Upper lobe of left lung (tissue), 6 donors: ENCODE measurements at regions not wholly inside any gene's neighbourhood (a gene's known extent, or its start where the extent isn't known, plus 50 kb on each side); places are given as distances from the start of the nearest gene placed in this dataset.

Experiments
- ATAC-seq, 2 donors: fragments of 200-7000 bp; cut with Tn5 transposase; one replicate each; pipeline ENCODE4 v1.9.1; 2022; ENCODE audit warnings: mild to moderate bottlenecking in 2 of 2, moderate library complexity in 2 of 2; ENCODE audit not compliant: low FRiP score in 2 of 2
- DNase-seq, 2 donors: peaks; one replicate each; pipeline ENCODE4 v3.0.0-alpha.2; 2019 to 2020
- H3K27ac ChIP-seq, 4 donors: fragments of 200-600 bp; sonication (generic); one replicate each; pipeline ENCODE4 v1.5.1; 2016 to 2019
- H3K27me3 ChIP-seq, 4 donors: fragments of 200-600 bp; sonication (generic); one replicate each; pipeline ENCODE4 v1.5.1; 2017 to 2019
- H3K36me3 ChIP-seq, 4 donors: fragments of 200-600 bp; sonication (generic); one replicate each; pipeline ENCODE4 v1.5.1; 2016 to 2019
- H3K4me1 ChIP-seq, 4 donors: fragments of 200-600 bp; sonication (generic); one replicate each; pipeline ENCODE4 v1.5.1; 2018 to 2019
- H3K4me3 ChIP-seq, 4 donors: fragments of 200-600 bp; sonication (generic); one replicate each; pipeline ENCODE4 v1.5.1; 2017 to 2019; ENCODE audit warnings: mild to moderate bottlenecking in 2 of 4, moderate library complexity in 1 of 4
- H3K9me3 ChIP-seq, 4 donors: fragments of 200-600 bp; sonication (generic); one replicate each; pipeline ENCODE4 v1.5.1; 2018 to 2019
- CTCF ChIP-seq, 6 experiments: fragments of 450-650 bp in 4 of 6; fragments of 200-600 bp in 2 of 6; sonication (generic) in 2 of 6; IDR thresholded peaks; one replicate each; pipeline ENCODE4 v1.5.1; 2016 to 2019; ENCODE audit warnings: antibody characterized with exemption in 6 of 6
- EP300 ChIP-seq, 4 donors: sonication (generic); formaldehyde crosslinking; IDR thresholded peaks; one replicate each; pipeline ENCODE4 v1.5.1; 2017; ENCODE audit warnings: antibody characterized with exemption in 4 of 4, control low read depth in 2 of 4
- POLR2A ChIP-seq, 4 donors: fragments of 450-650 bp; IDR thresholded peaks; one replicate each; pipeline ENCODE4 v1.5.1; 2016 to 2017; ENCODE audit warnings: antibody characterized with exemption in 4 of 4, mild to moderate bottlenecking in 2 of 4
- POLR2AphosphoS5 ChIP-seq, 2 donors: sonication (generic); formaldehyde crosslinking; IDR thresholded peaks; one replicate each; pipeline ENCODE4 v1.5.1; 2017; ENCODE audit warnings: antibody characterized with exemption in 2 of 2
- WGBS, 2 donors: methylation state at CpG; one replicate each; pipeline ENCODE4 v1.1.5; 2017 to 2018; 5-methylcytosine and 5-hydroxymethylcytosine counted together
- donor health status: DM: no; HTN: no; CAD: no; lungs with moderate emphysema.
- donor health status: DM: no; HTN: yes; CAD: no; lungs with severe emphysema.

DNA sequence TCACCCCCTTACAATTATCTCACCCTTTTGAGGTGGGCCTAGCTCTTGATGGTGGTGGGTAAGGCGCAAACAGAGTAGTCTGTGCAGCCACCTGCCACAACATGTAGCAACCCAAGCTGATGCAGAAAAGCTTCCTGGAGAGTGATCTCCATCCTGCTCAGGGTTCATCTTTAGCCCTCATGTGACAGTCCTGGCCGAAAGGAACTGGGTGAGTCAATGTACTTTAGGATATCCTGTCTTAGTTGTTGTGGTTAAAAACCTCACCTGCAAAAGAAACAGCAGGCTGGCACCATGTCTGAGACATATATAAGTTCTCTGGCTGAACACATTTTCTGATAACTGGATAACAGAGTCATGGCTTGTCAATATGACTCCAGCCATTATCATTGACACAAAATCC, 183.5 kb upstream of the CPHXL start:
- Histone ChIP-seq H3K4me1 (no peaks in the 10 kb centered on the region), H3K27me3 (no peaks in the 10 kb centered on the region), H3K9me3 (no peaks in the 10 kb centered on the region), H3K4me3 (no peak overlapping the region), H3K36me3 (no peaks in the 10 kb centered on the region), H3K27ac (no peak overlapping the region)
- 38 to 64% methylated on average over 2 of the region's 2 CpGs for WGBS, 2 donors
- DNase-seq = no peak
- TF ChIP-seq POLR2AphosphoS5 (IDR thresholded peaks at IDR 0.05) = no peak
- TF ChIP-seq CTCF (IDR thresholded peaks at IDR 0.05) = no peak
- no peak for TF ChIP-seq POLR2A (IDR thresholded peaks at IDR 0.05)
- TF ChIP-seq EP300 (IDR thresholded peaks at IDR 0.05) = no peak
- ATAC-seq = no peak

- ATAC-seq = no peak
- no peak overlapping the region for H3K4me3 ChIP-seq
- H3K36me3 ChIP-seq = no peaks in the 10 kb centered on the region
- DNase-seq = no peak
- no peaks in the 10 kb centered on the region for H3K9me3 ChIP-seq
- no peaks in the 10 kb centered on the region for H3K4me1 ChIP-seq
- H3K27ac ChIP-seq = no peak overlapping the region
- 81 to 85% methylated on average over 3 of the region's 3 CpGs for WGBS, 2 donors
- H3K27me3 ChIP-seq = no peaks in the 10 kb centered on the region
- no peak for TF ChIP-seq CTCF (IDR thresholded peaks at IDR 0.05)
- no peak for TF ChIP-seq POLR2AphosphoS5 (IDR thresholded peaks at IDR 0.05)
- no peak for TF ChIP-seq EP300 (IDR thresholded peaks at IDR 0.05)
Measured at GRCh38 chr16:75911896-75912295, 185.6 kb upstream of the CPHXL start.

- TF ChIP-seq POLR2A (IDR thresholded peaks at IDR 0.05) = no peak
- no peak for TF ChIP-seq EP300 (IDR thresholded peaks at IDR 0.05)
- no peak for TF ChIP-seq CTCF (IDR thresholded peaks at IDR 0.05)
- no peak for TF ChIP-seq POLR2AphosphoS5 (IDR thresholded peaks at IDR 0.05)
- 52 to 59% methylated on average over 1 of the region's 1 CpG for WGBS, 2 donors
- H3K4me3 ChIP-seq = no peak overlapping the region
- H3K27me3 ChIP-seq = no peaks in the 10 kb centered on the region
- H3K4me1 ChIP-seq = no peaks in the 10 kb centered on the region
- H3K36me3 ChIP-seq = no peaks in the 10 kb centered on the region
- no peaks in the 10 kb centered on the region for H3K9me3 ChIP-seq
- no peak for DNase-seq
- no peak for ATAC-seq
- no peak overlapping the region for H3K27ac ChIP-seq
Measured at GRCh38 chr16:75913958-75914357, 187.7 kb upstream of the CPHXL start.

DNA sequence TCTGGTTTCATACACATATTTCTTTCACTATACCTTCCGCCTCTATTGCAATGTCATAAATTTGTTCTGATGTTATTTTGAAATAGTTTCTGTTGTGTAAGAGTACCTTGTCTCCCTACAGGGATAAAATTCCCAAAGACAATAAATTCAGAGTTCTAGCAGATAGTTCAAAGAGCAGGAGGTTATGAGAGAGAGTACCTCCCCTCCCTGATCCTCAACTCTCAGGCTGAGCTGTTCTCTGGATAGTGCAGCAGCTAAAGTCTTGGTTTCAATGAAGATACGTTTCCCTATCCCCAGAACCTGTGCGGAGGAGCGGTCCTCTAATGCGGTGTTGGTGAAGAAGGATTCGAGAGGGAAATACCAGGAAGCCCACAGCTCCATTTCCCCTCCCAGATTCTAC, 190.2 kb upstream of the CPHXL start:
- TF ChIP-seq POLR2AphosphoS5 (IDR thresholded peaks at IDR 0.05) (no peak), EP300 (IDR thresholded peaks at IDR 0.05) (no peak), POLR2A (IDR thresholded peaks at IDR 0.05) (no peak), CTCF (IDR thresholded peaks at IDR 0.05) (no peak)
- H3K9me3 ChIP-seq = no peaks in the 10 kb centered on the region
- no peak for DNase-seq
- no peak overlapping the region for H3K27ac ChIP-seq
- 92 to 94% methylated on average over 6 of the region's 6 CpGs for WGBS, 2 donors
- H3K4me3 ChIP-seq = no peak overlapping the region
- no peaks in the 10 kb centered on the region for H3K4me1 ChIP-seq
- H3K27me3 ChIP-seq = no peaks in the 10 kb centered on the region
- ATAC-seq = no peak
- no peaks in the 10 kb centered on the region for H3K36me3 ChIP-seq

DNA sequence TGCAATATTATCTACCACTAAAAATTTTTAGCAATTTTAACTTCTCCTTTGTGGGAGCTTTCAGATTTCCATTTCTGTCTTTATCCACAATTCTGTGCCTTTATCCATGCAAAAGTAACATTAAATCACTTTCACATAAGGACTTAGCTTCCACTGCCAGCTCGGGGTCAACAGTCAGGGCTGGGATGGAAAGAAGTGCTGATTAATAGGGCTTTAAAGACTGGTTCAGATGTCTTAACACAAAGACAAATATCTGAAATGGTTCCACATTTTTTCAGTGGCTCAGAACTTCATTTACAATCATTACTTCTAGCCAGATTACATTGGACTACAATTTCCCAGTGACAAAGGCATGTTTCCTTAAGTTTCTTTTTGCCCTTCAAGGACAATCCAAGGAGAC, 191.8 kb upstream of the CPHXL start:
- Histone ChIP-seq H3K27ac (no peak overlapping the region), H3K4me3 (no peak overlapping the region), H3K36me3 (no peaks in the 10 kb centered on the region), H3K4me1 (no peaks in the 10 kb centered on the region), H3K27me3 (no peaks in the 10 kb centered on the region), H3K9me3 (no peaks in the 10 kb centered on the region)
- TF ChIP-seq EP300 (IDR thresholded peaks at IDR 0.05) (no peak), CTCF (IDR thresholded peaks at IDR 0.05) (no peak), POLR2A (IDR thresholded peaks at IDR 0.05) (no peak), POLR2AphosphoS5 (IDR thresholded peaks at IDR 0.05) (no peak)
- DNase-seq (no peak), ATAC-seq (no peak)
- 53 to 55% methylated on average over 1 of the region's 1 CpG for WGBS, 2 donors
